MCF 10A (cell line): ENCODE measurements at regions not wholly inside any gene's neighbourhood (a gene's known extent, or its start where the extent isn't known, plus 50 kb on each side); places are given as distances from the start of the nearest gene placed in this dataset.

Experiments
- BruUV-seq: library from RNA; stranded (reverse); fragments of 400-500 nt; replicated peaks from 2 replicates; lab custom pipeline; 2021; lab: Mats Ljungman, UMichigan
- CTCF ChIA-PET: fragments of 300-600 bp; sonication (Branson Sonifier 250); formaldehyde crosslinking; extraction: SDS; loops from one replicate; lab custom pipeline; 2021; ENCODE audit warnings: antibody characterized with exemption, inconsistent platforms; lab: Yijun Ruan, JAX
- POLR2A ChIA-PET: fragments of 300-600, 350-650 bp; sonication (Branson Sonifier 250); formaldehyde crosslinking; extraction: SDS; loops from one replicate; lab custom pipeline; 2020; ENCODE audit warnings: antibody characterized with exemption, inconsistent platforms; lab: Yijun Ruan, JAX
- DNase-seq: peaks from one replicate; pipeline ENCODE4 v3.0.0-alpha.2; 2018; ENCODE audit not compliant: unreplicated experiment
- H3K27ac Mint-ChIP-seq: one replicate; pipeline ENCODE4 v1.8.0; 2022; ENCODE audit warnings: mild to moderate bottlenecking, low read depth, mixed read lengths; ENCODE audit not compliant: unreplicated experiment
- H3K27me3 Mint-ChIP-seq: one replicate; pipeline ENCODE4 v1.8.0; 2022; ENCODE audit warnings: mixed read lengths; ENCODE audit not compliant: insufficient read depth, unreplicated experiment
- H3K36me3 Mint-ChIP-seq: one replicate; pipeline ENCODE4 v1.8.0; 2022; ENCODE audit warnings: mild to moderate bottlenecking, moderate library complexity, mixed read lengths; ENCODE audit not compliant: insufficient read depth, unreplicated experiment
- H3K4me1 Mint-ChIP-seq: one replicate; pipeline ENCODE4 v1.8.0; 2022; ENCODE audit warnings: mixed read lengths; ENCODE audit not compliant: insufficient read depth, unreplicated experiment
- H3K4me3 Mint-ChIP-seq: one replicate; pipeline ENCODE4 v1.8.0; 2022; ENCODE audit warnings: mild to moderate bottlenecking, moderate library complexity, mixed read lengths; ENCODE audit not compliant: unreplicated experiment
- H3K9me3 Mint-ChIP-seq: one replicate; pipeline ENCODE4 v1.8.0; 2022; ENCODE audit warnings: mixed read lengths; ENCODE audit not compliant: unreplicated experiment
- intact Hi-C: fragments of 100-400 bp; cut with micrococcal nuclease; formaldehyde crosslinking; loops from 2 replicates; pipeline ENCODE4 v1.14.1; 2022
- TF ChIP-seq, protein P1 (sequence below): fragments of 200-600 bp; IDR thresholded peaks from one replicate; pipeline ENCODE4 v1.8.0; 2022; ENCODE audit warnings: antibody characterized with exemption, mild to moderate bottlenecking; ENCODE audit not compliant: unreplicated experiment

DNA sequence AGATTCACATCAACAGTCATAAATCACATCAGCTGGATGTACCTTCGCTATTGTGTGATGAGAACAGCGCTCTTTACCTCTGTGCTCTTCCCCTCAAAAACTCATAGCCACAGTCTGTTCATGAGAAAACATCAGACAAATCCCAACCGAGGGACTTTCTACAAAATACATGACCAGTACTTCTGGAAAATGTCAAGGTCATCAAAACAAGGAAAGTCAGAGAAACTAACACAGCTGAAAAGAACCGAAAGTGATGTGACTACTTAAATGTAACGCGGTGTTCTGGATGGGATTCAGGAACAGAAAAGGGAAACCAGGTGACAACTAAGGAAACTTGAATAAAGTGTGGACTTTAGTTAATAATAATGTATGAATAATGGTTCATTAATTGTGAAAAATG is 112.0 kb upstream of the CBLN4 start:
- TF ChIP-seq, protein P1, sequence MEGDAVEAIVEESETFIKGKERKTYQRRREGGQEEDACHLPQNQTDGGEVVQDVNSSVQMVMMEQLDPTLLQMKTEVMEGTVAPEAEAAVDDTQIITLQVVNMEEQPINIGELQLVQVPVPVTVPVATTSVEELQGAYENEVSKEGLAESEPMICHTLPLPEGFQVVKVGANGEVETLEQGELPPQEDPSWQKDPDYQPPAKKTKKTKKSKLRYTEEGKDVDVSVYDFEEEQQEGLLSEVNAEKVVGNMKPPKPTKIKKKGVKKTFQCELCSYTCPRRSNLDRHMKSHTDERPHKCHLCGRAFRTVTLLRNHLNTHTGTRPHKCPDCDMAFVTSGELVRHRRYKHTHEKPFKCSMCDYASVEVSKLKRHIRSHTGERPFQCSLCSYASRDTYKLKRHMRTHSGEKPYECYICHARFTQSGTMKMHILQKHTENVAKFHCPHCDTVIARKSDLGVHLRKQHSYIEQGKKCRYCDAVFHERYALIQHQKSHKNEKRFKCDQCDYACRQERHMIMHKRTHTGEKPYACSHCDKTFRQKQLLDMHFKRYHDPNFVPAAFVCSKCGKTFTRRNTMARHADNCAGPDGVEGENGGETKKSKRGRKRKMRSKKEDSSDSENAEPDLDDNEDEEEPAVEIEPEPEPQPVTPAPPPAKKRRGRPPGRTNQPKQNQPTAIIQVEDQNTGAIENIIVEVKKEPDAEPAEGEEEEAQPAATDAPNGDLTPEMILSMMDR = no peak
- ChIA-PET POLR2A (no interaction called here), CTCF (no interaction called here)
- DNase-seq = no peak
- intact Hi-C loops = no loop called here
- Mint-ChIP-seq H3K9me3 (peaks cover 8% of the 10 kb centered on the region), H3K4me3 (no peak overlapping the region), H3K27me3 (no peaks in the 10 kb centered on the region), H3K4me1 (no peaks in the 10 kb centered on the region), H3K36me3 (no peaks in the 10 kb centered on the region), H3K27ac (no peak overlapping the region)
- BruUV-seq = no TSS peak

DNA sequence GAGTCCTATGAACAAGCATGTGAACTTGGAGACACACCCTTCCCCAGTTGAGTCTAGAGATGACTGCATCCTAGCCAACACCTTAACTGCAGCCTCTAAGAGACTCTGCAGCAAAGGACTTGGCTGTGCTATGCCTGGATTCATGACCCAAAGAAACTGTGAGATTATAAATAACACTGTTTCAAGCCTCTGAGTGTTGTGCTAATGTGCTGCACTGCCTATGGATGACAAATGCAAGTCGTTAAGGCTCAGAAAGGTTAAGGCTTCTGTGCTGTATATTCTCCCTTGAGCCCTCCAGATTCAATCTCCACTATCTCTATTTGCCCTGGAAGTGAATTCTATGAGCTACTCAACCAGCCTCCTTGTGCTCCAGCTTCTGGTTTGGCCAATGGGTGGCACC is 116.5 kb upstream of the CBLN4 start:
- H3K4me1 Mint-ChIP-seq = no peaks in the 10 kb centered on the region
- H3K27me3 Mint-ChIP-seq = peaks cover 14% of the 10 kb centered on the region
- ChIA-PET POLR2A (no interaction called here), CTCF (no interaction called here)
- TF ChIP-seq, protein P1 = no peak
- intact Hi-C loops = no loop called here
- no peaks in the 10 kb centered on the region for H3K36me3 Mint-ChIP-seq
- DNase-seq = no peak
- no peak overlapping the region for H3K27ac Mint-ChIP-seq
- BruUV-seq = no TSS peak
- peaks cover 8% of the 10 kb centered on the region for H3K9me3 Mint-ChIP-seq
- H3K4me3 Mint-ChIP-seq = no peak overlapping the region

DNA sequence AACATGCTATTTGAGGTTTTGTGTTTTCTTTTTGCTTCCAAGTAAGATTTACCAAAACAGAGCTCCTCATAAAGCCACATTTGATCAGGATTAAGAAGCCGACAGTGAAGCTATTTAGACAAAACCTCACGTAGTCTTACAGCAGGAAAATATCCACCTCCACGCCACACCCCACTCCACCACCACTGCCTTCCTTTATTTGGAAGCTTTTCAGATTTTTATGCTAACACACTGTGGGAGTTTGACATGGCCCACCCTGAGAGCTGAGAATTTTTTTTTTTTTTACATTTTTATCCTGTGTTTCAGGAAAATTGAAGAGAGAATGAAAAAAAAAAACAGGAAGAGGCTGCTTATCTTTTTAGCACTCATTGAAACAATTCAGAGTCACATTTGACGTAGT is 104.8 kb upstream of the MC3R start:
- no peak overlapping the region for H3K4me3 Mint-ChIP-seq
- CTCF ChIA-PET = interaction anchor here (0.6 kb wide), 1 partner anchor 105 kb away, joined by 3 read pairs; the partner anchor contains the start of gene MC3R

DNA sequence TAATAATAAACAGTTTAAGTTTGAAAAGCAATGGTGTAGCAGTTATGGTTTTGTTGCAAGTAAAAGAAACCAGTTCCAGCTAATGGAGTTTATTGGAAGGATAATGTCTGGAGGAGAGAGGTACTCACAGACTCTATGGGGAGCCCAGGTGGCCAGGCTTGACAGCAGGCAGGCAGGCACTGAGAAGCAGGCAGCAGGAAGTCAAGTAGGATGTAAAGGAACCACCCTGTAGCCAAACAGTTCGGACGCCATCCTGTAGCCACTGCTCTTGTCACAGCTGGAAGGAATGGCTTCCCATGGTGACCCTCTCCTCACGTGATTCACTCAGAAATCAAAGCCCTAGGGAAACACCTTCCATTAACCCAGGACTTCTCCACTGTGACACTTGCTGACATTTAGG is 96.7 kb upstream of the MC3R start:
- H3K36me3 Mint-ChIP-seq = no peaks in the 10 kb centered on the region
- POLR2A ChIA-PET = no interaction called here
- CTCF ChIA-PET = interaction anchor here (0.6 kb wide), 1 partner anchor 158 kb away, joined by 4 read pairs; no protein-coding TSS in a partner anchor
- TF ChIP-seq, protein P1 = no peak
- no peak overlapping the region for H3K27ac Mint-ChIP-seq
- no TSS peak for BruUV-seq
- no peaks in the 10 kb centered on the region for H3K4me1 Mint-ChIP-seq
- DNase-seq = no peak
- H3K27me3 Mint-ChIP-seq = peaks cover 33% of the 10 kb centered on the region
- H3K9me3 Mint-ChIP-seq = peaks cover 10% of the 10 kb centered on the region
- no peak overlapping the region for H3K4me3 Mint-ChIP-seq
- intact Hi-C loops = no loop called here

More for the DNA sequence above, 104.8 kb upstream of the MC3R start:
- Mint-ChIP-seq H3K36me3 (no peaks in the 10 kb centered on the region), H3K27me3 (peaks cover 33% of the 10 kb centered on the region), H3K4me1 (no peaks in the 10 kb centered on the region), H3K27ac (no peak overlapping the region), H3K9me3 (no peaks in the 10 kb centered on the region)
- TF ChIP-seq, protein P1 = no peak
- no TSS peak for BruUV-seq
- POLR2A ChIA-PET = no interaction called here
- intact Hi-C loops = no loop called here
- DNase-seq = no peak
